GM19395 (cell line): ENCODE measurements at regions not wholly inside any gene's neighbourhood (a gene's known extent, or its start where the extent isn't known, plus 50 kb on each side); places are given as distances from the start of the nearest gene placed in this dataset.

Experiments
- ATAC-seq: cut with Tn5 transposase; IDR thresholded peaks from one replicate; pipeline ENCODE4 v1.9.1; 2021; ENCODE audit warnings: mild to moderate bottlenecking, moderate library complexity; ENCODE audit not compliant: unreplicated experiment

DNA sequence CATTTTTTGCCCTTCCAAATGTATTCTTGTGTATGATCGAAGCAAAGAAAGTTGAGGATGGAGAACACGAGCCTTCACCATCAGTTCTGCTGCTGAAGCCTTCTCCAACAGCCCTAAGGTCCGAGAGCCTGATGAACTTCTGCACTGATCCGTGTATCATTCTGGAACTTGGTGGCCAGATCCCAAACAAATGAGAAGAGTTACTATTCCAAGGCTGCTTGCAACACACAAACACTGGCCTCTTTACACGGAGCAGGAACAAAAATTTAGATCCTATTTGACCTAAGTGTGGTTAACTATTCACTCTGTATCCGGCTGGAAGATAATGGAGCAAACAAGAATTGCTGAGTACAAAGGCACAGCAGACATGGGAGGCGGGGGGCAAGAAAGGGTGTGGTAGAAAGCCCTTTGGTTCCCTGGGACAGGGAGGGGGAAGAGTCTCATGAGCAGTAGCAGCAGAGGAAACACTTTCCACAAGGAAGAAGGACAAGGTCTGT lies 282.9 kb downstream of the SOX9 start:
- no peak for ATAC-seq

DNA sequence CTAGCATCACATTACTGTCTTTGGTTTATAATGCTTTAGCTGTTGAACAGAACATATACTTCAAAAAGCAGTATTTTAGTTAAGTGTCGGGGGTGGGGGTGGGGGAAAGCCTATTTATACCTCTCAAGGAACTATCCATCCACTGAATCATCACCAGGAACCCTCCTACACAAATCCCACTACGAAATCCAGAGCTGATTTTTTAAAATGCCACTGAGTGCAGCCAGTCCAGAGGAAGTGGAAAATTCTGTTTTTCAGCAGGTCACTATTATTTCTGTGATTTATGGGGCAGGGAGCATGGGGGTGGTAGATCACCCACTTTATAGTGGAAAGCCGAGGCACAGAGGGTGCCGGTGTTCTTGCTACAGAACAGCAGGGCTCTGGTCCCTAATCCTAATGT lies 284.1 kb downstream of the SOX9 start:
- no peak for ATAC-seq

DNA sequence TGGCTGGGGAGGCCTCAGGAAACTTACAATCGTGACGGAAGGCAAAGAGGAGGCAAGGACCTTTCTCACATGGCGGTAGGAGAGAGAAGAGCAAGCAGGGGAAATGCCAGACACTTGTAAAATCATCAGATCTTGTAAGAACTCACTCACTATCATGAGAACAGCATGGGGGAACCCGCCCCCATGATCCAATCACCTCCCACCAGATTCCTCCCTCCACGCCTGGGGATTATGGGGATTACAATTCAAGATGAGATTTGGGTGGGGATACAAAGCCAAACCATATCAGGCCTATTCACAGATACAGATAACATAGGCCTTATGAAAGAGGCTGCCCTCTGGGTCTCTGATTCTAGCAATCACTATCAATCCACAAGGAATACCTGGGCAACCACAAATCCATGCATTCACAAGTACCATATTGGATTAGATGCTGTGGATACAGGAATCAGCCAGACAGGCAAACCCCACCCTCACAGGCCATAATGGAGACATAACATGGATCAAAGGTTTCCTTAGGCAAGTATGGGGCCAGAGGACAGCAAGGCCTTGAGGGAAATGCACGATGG lies 284.9 kb downstream of the SOX9 start:
- no peak for ATAC-seq

DNA sequence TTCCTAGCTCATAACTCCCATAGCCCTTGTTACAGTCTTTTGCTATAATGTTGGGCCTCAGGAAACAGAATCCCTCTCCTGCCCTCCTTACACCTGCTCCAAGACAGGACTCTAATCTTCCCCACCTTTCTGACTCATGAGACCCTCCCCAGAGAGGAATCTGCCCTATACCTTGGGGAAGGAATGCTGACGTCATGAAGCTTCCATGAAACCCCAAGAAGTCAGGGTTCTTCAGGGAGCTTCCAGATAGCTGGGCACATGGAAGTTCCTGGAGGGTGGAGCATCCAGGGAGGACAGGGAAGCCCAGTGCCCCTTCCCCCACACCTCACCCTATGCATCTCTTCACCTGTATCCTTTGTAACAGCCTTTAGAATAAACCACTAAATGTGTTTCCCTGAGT lies 285.7 kb downstream of the SOX9 start:
- no peak for ATAC-seq

DNA sequence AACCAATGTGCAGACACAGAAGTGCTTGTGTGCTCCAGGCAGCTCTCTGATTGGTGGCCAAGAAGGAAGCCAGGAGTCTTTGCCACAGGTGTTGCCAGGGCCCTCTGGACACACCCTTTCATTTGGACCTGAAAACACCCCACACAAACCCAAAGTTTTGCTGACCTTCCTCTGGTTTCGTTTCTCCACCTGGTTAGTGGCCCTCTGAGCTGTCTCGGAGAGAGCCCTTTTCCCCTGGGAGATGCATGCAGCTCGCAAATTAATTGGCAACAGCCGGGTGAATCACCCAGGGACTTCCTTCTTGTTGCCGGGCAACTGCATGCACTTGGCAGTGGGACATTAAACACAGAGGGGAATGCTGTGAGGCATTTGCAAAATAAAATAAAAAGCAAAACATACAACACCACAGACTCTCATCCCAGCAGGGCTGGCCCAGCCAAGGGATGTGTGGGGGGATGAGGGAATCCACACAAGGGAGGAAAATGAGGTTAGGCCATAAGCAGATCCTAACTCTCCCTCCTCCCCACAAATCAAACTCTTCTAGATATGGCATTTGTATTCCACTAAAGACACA lies 286.6 kb downstream of the SOX9 start:
- ATAC-seq, result peak; percentile 86

DNA sequence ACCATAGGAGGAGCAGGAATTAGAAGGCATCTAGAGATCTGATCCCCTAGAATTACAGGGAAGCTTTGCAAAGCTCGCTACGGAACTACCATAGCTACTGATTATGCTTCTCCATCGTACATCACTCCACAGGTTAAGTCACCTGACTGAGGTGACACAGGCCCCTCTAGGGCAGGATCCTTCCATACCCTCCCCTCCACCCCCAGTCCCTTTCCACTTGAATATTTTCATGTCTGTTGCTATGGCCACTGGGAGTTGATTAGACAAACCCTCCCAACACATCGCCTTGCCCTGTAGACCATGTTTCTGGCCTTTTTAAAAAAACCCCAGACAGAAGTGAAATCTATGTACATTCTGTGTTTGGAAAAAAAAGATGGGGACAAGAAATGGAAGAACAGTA lies 287.1 kb downstream of the SOX9 start:
- no peak for ATAC-seq

DNA sequence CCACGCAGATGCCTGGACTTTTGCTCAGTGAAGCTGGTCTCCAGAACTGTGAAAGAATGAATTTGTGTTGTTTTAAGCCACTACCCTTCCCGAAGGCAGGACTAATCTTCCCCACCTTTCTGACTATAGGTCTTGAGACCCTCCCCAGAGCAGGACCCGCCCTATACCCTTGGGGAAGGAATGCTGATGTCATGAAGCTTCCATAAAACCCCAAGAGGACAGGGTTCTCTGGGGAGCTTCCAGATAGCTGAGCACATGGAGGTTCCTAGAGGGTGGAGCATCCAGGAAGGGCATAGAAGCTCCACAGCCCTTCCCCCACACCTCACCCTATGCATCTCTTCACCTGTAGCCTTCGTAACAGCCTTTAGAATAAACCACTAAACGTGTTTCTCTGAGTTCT lies 287.8 kb downstream of the SOX9 start:
- ATAC-seq, result no peak

DNA sequence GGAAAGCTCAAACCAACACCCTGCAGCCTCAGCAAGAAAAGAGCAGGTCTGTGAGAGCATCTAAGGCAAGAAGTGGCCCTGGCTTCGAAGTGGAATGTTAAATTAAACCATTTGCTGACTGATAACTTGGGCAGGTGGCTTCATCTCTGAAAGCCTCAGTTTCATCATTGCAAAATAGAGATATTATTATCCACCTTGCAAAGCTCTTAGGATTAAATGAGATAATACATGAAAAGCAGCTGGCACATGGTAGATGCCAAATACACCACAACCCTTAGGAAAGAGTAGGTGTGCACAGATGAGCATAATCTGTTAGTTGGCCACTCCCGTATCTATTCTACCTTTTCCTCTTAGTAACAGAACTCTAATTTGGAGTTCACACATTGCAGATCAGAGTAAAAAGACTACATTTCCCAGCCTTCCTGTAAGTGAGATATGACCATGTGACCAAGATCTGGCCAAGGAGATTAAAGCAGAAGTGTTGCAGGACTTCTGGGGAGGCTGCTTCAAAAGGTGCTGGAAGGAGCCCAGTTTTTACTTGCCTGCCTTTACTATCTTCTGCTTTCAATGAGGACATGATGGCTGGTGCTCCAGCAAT lies 288.7 kb downstream of the SOX9 start:
- no peak for ATAC-seq

DNA sequence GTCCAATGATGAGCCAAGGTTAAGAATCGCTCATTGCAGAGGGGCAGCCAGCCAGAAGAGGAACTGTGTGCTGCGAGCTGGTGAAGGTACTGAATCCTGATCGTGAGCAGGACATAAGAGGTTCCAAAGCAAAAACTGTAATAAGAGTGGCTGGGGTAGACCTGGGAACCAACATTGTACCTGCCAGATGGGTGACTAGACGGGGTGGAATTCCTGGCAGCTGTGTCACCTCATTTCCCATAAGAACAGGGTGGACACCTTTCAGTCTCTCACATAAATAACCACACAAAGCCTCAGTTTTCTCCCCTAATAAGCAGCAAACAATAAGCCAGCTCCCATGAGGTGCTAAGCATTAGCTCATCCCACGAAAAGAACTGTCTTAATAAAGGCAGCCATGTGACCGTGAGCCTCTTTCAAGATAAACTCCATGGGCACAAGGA lies 290.3 kb downstream of the SOX9 start:
- no peak for ATAC-seq

DNA sequence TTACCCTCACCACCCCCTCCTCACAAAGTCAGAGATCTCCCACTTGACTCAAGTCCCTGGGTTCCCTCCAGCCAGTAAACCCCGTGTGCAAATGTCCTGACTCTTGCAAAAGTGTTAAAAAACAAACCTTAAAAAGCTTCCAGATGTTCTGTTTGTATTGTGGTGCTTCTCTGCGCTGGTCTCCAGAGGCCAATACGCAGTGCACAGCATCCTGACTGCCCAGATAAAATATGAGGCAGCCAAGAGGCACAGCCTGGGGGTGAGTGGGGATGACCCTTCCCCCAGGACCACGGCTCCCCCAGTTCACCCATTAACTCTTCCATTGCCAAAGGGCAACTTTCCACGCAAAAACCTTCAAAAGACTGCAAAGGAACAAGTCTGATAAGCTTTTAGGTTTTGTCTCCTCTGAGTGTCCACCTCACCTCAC lies 291.8 kb downstream of the SOX9 start:
- ATAC-seq, result no peak

DNA sequence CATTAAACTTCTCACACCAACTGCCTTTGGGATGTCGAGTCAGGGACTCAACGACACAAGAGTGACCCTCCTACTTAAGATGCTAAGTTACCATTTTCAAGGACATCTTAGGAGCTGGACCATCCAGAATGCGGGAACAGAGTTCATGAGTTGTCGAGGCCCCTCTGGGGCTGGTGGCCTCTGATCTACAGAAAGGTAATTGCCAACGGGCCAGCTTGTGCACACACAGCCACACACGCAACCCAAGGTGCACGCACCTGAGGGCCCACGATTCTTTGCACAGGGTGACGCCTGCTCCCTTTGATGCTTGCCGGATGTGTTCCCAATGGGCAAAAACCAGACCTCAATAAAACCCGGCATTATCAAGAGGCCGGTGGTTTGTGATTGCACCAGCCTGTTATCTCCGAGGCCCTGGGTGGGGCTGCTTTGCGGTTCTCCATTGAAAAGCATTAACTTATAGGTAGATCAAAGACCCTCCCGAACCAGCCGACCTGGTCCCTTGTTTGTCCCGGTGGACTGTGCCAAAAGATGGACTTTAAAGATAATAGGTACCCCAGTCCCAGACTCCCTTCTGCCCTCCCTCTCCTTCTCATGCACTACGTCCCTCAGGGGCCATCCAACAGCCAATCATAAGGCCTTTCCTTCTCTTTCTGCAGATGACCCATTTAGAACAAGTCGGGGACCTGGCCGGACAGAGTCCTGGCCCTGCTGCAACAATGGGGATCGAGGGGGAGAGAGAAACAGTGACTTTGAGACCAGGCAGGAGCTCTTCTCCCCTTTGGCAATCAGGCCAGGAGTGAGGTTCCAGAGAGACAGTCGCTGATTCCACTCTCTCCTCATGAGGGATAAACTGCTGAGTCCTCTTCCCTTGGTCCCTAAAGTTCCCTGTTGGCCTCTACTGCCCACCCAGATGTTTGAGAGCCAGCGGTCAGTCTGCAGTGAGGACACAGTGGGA lies 292.5 kb downstream of the SOX9 start:
- ATAC-seq, result no peak

DNA sequence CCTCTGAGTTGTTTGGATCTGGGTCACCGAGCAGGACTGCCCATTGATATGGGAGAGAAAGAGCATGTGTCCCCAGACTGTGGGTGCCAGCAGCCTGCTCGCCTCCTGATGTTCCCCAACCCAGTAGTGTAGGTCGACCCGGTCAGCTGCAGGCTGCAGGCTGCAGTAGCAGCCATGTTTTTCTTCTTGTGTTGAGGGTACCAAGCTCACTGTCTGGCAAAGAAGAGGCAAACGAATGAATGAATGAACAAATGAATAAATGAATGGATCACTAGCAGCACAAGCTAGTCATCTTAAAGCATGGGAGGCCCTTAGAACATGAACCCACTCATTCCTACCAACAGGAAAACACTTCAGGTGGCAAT lies 293.2 kb downstream of the SOX9 start:
- ATAC-seq, result no peak

DNA sequence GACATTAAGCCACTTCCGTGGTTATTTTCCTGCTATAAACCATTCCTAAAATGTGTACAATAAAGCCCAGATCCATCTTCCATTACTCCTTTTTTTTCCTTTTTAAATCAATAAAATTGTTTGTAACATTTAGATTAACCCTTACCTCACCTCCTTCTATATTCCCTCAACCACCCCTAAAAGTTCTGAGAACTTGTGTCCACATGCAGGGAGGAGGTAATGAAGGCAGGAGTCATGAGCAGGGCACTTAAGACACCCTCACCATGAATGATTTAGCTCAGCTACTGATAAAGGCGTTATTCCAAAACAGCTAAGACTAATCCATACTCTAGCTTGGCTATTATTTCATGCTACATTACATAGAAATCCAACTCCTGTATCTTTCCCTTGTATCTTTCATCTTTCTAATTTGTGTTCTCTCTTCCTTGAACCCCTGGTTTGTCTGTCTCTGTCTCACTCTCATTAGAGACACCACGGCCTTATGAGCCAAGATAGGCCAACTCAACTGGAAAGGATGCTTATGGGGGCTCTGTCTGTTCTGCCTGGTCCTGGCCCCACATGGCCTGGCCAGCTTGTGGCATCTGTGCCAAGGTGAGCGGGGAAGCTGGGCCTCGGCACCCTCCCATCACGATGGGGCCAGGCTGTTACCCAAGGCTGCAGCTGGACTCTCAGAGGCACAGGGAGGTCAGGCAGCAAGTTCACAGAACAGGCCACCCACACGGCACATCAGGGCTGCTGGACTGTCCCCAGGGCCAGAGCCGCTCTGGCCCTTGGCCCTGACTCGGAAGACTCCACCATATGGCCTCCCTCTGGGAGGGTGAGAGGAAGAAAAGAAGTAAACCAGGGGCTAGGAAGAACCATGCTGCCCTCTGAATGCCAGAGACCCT lies 294.4 kb downstream of the SOX9 start:
- ATAC-seq, result no peak

DNA sequence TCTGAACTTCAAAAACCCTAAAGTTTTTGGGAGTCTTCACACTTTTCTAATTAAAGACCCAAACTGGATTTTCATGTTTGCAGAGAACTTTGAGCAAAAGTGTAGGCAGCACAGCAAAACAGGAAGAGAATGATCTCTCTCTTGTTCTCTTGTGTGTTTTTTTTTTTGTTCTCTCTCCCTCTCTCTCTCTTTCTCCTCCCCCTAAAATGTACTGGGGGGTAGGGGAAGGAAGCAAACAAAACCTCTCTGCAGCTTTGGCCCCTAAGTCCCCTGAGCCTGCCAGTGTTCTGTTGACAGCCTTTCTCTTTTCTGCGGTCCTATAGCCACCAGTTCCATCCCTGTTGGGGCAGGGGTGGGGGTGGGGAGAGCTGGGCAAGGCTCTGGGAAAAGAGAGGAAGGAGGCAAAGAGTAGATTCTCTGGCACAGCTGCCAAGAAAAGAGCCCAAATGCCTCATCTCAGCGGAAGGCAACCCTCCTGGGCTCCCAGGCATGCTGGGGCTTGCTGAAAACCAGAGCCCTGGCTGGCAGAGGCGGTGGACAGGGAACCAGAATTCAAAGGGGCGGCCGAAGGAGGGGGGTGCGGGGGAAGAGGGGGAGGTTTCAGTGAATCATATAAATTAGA lies 295.3 kb downstream of the SOX9 start:
- no peak for ATAC-seq

DNA sequence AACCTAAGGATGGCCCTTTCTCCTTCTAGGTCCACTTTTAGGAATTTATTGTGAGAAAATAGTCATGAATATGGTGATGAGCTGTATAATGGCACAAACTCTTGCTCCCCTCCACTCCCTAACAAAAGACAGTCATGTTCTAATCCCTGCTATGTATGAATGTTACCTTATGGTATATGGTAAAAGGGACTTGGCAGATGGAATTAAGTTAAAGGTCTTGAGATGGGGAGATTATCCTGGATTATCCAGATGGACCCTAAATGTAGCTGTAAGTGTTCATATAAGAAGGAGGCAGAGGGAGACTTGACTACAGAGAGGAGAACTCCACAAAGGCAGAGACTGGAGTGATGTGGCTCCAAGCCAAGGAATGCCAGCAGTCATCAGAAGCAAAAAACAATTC lies 296.1 kb downstream of the SOX9 start:
- ATAC-seq, result no peak

DNA sequence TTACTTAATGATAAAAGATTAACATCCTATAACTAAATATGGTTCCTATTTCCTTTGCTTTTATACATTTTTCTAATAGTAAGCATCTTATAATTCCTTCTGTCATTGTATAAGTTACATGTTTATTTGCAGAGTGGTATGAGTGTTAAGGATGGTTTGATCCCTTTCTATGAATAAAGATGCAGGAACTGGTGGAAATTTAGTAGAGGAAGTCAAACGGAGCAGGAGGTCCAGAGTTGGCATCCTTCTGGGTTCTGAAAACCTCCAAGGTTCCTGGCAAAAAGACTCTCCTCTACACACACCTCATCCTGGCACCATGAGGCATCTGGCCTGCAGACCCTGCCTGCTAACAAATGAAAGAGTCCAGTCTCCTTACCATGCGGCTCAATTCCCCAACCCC lies 296.8 kb downstream of the SOX9 start:
- no peak for ATAC-seq

DNA sequence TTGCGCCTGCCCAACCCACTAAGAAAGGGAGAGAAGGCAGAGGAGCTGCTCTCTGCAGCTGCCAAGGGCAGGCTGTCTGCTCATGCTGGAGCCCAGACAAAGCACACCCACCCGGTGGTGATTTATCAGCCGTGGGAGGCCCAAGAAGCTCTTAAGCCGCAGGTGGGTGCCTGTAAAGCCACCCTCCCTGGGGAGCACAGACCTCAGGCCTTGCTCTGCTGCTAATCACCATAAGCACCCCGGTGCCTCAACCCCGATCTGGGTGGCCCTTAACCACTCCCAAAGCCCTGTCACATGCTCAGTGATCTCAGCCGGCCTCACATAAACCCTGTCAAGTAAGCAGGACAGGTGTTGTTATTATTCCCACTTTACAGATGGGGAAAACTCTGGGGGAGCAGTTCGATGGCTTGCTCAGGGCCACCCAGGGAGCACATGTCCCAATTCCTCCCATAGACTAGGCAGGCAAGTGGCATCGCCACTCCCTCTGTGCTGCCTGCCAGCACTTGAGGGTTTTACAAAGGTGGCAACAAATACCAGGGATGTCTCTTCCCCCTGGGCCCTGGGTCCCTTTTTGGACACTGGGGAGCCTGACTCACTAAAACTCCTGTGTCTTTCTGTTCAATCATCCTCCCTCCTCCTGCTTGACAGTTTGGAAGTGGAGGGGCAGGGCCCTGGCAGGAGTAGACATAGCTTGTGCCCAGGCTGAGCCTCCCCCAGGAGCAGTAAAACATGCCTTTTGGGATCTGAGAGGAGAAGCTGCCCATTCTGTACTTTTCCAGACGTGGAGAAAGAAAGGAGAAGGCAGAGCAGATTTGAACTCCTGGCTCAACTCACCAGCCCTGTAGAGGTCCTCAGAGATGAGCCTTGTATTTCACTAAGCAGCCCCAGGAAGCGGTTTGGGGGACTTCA lies 299.3 kb downstream of the SOX9 start:
- peak; percentile 36 for ATAC-seq

DNA sequence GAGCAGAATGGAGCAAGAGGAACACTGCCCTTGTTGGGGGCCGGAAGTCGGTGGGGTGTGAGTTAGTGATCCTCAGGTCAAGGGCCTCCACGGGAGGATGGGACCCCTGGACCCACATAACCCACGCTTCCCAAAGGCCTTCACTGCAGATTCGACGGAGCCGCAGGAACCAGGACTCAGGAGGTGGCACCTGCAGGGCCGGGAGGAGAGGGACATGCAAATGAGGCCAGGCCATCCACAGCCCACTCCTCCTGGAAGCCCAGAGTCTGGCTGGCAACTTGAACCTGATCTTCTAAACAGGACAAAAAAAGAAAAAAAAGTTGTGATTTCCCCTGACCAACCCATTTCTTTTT lies 299.9 kb downstream of the SOX9 start:
- no peak for ATAC-seq
